Sigmoid colon (tissue), 4 donors: ENCODE measurements at regions not wholly inside any gene's neighbourhood (a gene's known extent, or its start where the extent isn't known, plus 50 kb on each side); places are given as distances from the start of the nearest gene placed in this dataset.

Experiments
- CTCF ChIP-seq, 4 experiments: fragments of 450-650 bp in 3 of 4; fragments of 200-600 bp in 1 of 4; IDR thresholded peaks; one replicate each; pipeline ENCODE4 v1.5.1; 2016 to 2019; ENCODE audit warnings: antibody characterized with exemption in 4 of 4, mild to moderate bottlenecking in 3 of 4, moderate library complexity in 2 of 4
- EP300 ChIP-seq, 4 donors: sonication (generic); formaldehyde crosslinking; IDR thresholded peaks; one replicate each; pipeline ENCODE4 v1.6.1; 2017; ENCODE audit warnings: antibody characterized with exemption in 4 of 4
- POLR2A ChIP-seq, 2 donors: fragments of 450-650 bp; IDR thresholded peaks; one replicate each; pipeline ENCODE4 v1.6.1; 2016; ENCODE audit warnings: antibody characterized with exemption in 2 of 2, mild to moderate bottlenecking in 2 of 2, moderate library complexity in 2 of 2
- POLR2AphosphoS5 ChIP-seq, 4 donors: sonication (generic); formaldehyde crosslinking; IDR thresholded peaks; one replicate each; pipeline ENCODE4 v1.6.1; 2017; ENCODE audit warnings: antibody characterized with exemption in 4 of 4

- no peak for TF ChIP-seq CTCF (IDR thresholded peaks at IDR 0.05)
- TF ChIP-seq POLR2AphosphoS5 (IDR thresholded peaks at IDR 0.05) = no peak
- TF ChIP-seq EP300 (IDR thresholded peaks at IDR 0.05) = no peak
- TF ChIP-seq POLR2A (IDR thresholded peaks at IDR 0.05) = no peak
Measured at GRCh38 chr6:2556761-2557160, 194.0 kb downstream of the MYLK4 start.
